Thyroid gland (tissue), 4 donors: ENCODE measurements at regions not wholly inside any gene's neighbourhood (a gene's known extent, or its start where the extent isn't known, plus 50 kb on each side); places are given as distances from the start of the nearest gene placed in this dataset.

Experiments used
- POLR2A ChIP-seq, 2 donors: fragments of 450-650 bp; IDR thresholded peaks; one replicate each; pipeline ENCODE4 v1.6.1; 2017; ENCODE audit warnings: antibody characterized with exemption in 2 of 2, mild to moderate bottlenecking in 2 of 2, moderate library complexity in 1 of 2
- TF ChIP-seq, protein P1 (sequence below), 6 experiments: fragments of 200-600 bp in 3 of 6; fragments of 450-650 bp in 3 of 6; sonication (generic) in 3 of 6; IDR thresholded peaks; one replicate each; pipeline ENCODE4 v1.5.1; 2016 to 2019; ENCODE audit warnings: antibody characterized with exemption in 6 of 6, mild to moderate bottlenecking in 2 of 6, inconsistent platforms in 1 of 6, moderate library complexity in 1 of 6

DNA sequence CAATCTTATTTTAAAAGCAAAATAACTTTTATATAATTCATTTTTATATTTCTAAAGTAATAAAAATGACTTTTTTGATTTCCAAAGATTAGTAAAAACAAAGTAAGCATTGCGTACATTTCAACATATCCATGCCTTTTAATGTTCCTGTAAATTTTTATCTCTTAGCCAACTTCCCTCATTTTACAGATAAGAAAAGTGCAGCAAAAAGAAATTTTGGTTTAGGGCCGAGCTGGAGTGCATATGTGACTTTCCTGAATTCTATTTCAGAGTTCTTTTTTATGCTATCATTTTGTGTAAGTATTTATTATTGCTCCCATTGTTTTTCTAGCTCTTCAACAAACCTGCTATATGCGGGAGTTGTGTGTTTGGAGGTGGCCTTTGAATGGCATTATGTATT is 195.3 kb downstream of the NHLRC3 start:
- TF ChIP-seq, protein P1, sequence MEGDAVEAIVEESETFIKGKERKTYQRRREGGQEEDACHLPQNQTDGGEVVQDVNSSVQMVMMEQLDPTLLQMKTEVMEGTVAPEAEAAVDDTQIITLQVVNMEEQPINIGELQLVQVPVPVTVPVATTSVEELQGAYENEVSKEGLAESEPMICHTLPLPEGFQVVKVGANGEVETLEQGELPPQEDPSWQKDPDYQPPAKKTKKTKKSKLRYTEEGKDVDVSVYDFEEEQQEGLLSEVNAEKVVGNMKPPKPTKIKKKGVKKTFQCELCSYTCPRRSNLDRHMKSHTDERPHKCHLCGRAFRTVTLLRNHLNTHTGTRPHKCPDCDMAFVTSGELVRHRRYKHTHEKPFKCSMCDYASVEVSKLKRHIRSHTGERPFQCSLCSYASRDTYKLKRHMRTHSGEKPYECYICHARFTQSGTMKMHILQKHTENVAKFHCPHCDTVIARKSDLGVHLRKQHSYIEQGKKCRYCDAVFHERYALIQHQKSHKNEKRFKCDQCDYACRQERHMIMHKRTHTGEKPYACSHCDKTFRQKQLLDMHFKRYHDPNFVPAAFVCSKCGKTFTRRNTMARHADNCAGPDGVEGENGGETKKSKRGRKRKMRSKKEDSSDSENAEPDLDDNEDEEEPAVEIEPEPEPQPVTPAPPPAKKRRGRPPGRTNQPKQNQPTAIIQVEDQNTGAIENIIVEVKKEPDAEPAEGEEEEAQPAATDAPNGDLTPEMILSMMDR (IDR thresholded peaks at IDR 0.05) = no peak
- no peak for TF ChIP-seq POLR2A (IDR thresholded peaks at IDR 0.05)
